ENCODE measurements at regions not wholly inside any gene's neighbourhood (a gene's known extent, or its start where the extent isn't known, plus 50 kb on each side); places are given as distances from the start of the nearest gene placed in this dataset.

- no peaks in the 10 kb centered on the region for H3K36me3 ChIP-seq (ENCODE audit: control insufficient read depth, insufficient read depth, low read length)
- TF ChIP-seq CTCF (IDR thresholded peaks at IDR 0.05; ENCODE audit: insufficient read depth, low read length, poor library complexity, severe bottlenecking) = no peak
Measured at GRCh38 chr6:164166515-164166914, 752.0 kb downstream of the QKI start.

GRCh38 chr6:164164876-164165275, 750.4 kb downstream of the QKI start:
- no peak for TF ChIP-seq CTCF (IDR thresholded peaks at IDR 0.05; ENCODE audit: insufficient read depth, low read length, poor library complexity, severe bottlenecking)
- H3K36me3 ChIP-seq (ENCODE audit: control insufficient read depth, insufficient read depth, low read length) = no peaks in the 10 kb centered on the region
- DNase-seq (ENCODE audit: extremely low read depth, insufficient read length) = no peak
- no peaks in the 10 kb centered on the region for H3K27me3 ChIP-seq (replicated peaks; ENCODE audit: control insufficient read depth, insufficient read depth, low read length)
- H3K4me3 ChIP-seq (replicated peaks; ENCODE audit: low read depth, low read length) = no peak overlapping the region

More at GRCh38 chr6:164166515-164166914, 752.0 kb downstream of the QKI start:
- DNase-seq (ENCODE audit: extremely low read depth, insufficient read length) = no peak
- Histone ChIP-seq H3K4me3 (replicated peaks; ENCODE audit: low read depth, low read length) (no peak overlapping the region), H3K27me3 (replicated peaks; ENCODE audit: control insufficient read depth, insufficient read depth, low read length) (no peaks in the 10 kb centered on the region)

DNA sequence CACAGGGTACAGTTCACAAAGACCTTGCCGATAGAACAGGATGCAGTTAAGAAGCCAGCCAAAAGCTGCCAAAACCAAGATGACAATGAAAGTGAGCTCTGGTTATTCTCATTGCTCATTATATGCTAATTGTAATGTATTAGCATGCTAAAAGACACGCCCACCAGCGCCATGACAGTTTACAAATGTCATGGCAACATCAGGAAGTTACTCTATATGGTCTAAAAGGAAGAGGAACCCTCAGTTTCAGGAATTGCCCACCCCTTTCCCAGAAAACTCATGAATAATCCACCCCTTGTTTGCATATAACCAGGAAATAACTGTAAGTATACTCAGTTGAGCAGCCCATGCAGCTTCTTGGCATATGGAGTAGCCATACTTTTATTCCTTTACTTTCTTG, 748.7 kb downstream of the QKI start:
- no peak for DNase-seq (ENCODE audit: extremely low read depth, insufficient read length)
- TF ChIP-seq CTCF (IDR thresholded peaks at IDR 0.05; ENCODE audit: insufficient read depth, low read length, poor library complexity, severe bottlenecking) = no peak
- Histone ChIP-seq H3K36me3 (ENCODE audit: control insufficient read depth, insufficient read depth, low read length) (no peaks in the 10 kb centered on the region), H3K4me3 (replicated peaks; ENCODE audit: low read depth, low read length) (no peak overlapping the region), H3K27me3 (replicated peaks; ENCODE audit: control insufficient read depth, insufficient read depth, low read length) (no peaks in the 10 kb centered on the region)

DNA sequence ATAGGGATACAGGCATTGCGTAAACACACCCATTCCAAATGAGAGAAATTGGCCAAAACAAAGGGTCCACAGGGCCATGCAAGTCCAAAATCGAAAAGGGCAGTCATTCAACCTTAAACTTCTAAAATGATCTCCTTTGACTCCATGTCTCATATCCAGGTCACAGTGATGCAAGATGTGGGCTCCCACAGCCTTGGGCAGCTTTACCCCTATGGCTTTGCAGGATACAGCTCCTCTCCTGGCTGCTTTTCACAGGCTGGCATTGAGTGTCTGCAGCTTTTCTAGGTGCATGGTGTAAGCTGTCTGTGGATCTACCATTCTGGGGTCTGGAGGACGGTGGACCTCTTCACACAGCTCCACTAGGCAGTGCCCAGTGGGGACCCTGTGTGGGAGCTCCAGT, 744.5 kb downstream of the QKI start:
- H3K36me3 ChIP-seq (ENCODE audit: control insufficient read depth, insufficient read depth, low read length) = no peaks in the 10 kb centered on the region
- DNase-seq (ENCODE audit: extremely low read depth, insufficient read length) = no peak
- no peak overlapping the region for H3K4me3 ChIP-seq (replicated peaks; ENCODE audit: low read depth, low read length)
- TF ChIP-seq CTCF (IDR thresholded peaks at IDR 0.05; ENCODE audit: insufficient read depth, low read length, poor library complexity, severe bottlenecking) = no peak
- H3K27me3 ChIP-seq (replicated peaks; ENCODE audit: control insufficient read depth, insufficient read depth, low read length) = no peaks in the 10 kb centered on the region

- Histone ChIP-seq H3K4me3 (replicated peaks; ENCODE audit: low read depth, low read length) (no peak overlapping the region), H3K36me3 (ENCODE audit: control insufficient read depth, insufficient read depth, low read length) (no peaks in the 10 kb centered on the region), H3K27me3 (replicated peaks; ENCODE audit: control insufficient read depth, insufficient read depth, low read length) (no peaks in the 10 kb centered on the region)
- TF ChIP-seq CTCF (IDR thresholded peaks at IDR 0.05; ENCODE audit: insufficient read depth, low read length, poor library complexity, severe bottlenecking) = no peak
- DNase-seq (ENCODE audit: extremely low read depth, insufficient read length) = no peak
Measured at GRCh38 chr6:164154588-164154987, 740.1 kb downstream of the QKI start.

GRCh38 chr6:164152611-164153010, 738.1 kb downstream of the QKI start:
- TF ChIP-seq CTCF (IDR thresholded peaks at IDR 0.05; ENCODE audit: insufficient read depth, low read length, poor library complexity, severe bottlenecking) = no peak
- Histone ChIP-seq H3K27me3 (replicated peaks; ENCODE audit: control insufficient read depth, insufficient read depth, low read length) (no peaks in the 10 kb centered on the region), H3K4me3 (replicated peaks; ENCODE audit: low read depth, low read length) (no peak overlapping the region), H3K36me3 (ENCODE audit: control insufficient read depth, insufficient read depth, low read length) (no peaks in the 10 kb centered on the region)
- DNase-seq (ENCODE audit: extremely low read depth, insufficient read length) = no peak

Measured in GM06990 (cell line).